ENCODE measurements at regions not wholly inside any gene's neighbourhood (a gene's known extent, or its start where the extent isn't known, plus 50 kb on each side); places are given as distances from the start of the nearest gene placed in this dataset.
"Not testable (repeated sequence)": the region's sequence is repeated elsewhere in the genome, so short reads cannot be mapped to it uniquely, and the experiment has no call there.

DNA sequence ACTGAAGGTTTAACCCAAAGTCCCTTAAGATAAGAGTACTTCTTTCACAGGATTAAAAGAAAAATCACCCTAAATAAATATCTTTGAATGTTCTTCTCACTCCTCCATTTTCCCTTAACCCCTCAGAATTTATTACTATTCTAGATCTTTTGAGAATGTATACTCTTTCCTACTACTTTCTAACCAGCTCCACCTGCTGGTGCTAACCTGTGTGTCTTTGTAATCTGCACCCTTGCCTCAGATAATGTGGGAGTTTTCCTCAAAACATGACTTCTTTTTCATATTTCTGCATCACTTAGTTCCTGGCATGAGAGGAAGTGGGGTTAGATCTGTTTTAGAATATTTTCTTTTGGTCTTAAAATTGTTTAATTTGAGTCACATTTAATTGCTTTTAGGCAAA lies 394.2 kb downstream of the BMP2 start:
- DNase-seq (ENCODE audit: low read depth in 2 of 2): no peak

- DNase-seq (ENCODE audit: low read depth in 2 of 2): no peak
These were observed 404.4 kb downstream of the BMP2 start for GRCh38 chr20:7171911-7172310.

- no peak for DNase-seq (ENCODE audit: low read depth in 2 of 2)
These were observed 407.1 kb downstream of the BMP2 start for GRCh38 chr20:7174554-7174953.

GRCh38 chr20:7175827-7176226 lies 408.3 kb downstream of the BMP2 start:
- not testable (repeated sequence) for DNase-seq (ENCODE audit: low read depth in 2 of 2)

GRCh38 chr20:7178004-7178403 lies 410.5 kb downstream of the BMP2 start:
- no peak for DNase-seq (ENCODE audit: low read depth in 2 of 2)

- DNase-seq (ENCODE audit: low read depth in 2 of 2): no peak
These were observed 413.0 kb downstream of the BMP2 start for GRCh38 chr20:7180256-7181045.

DNA sequence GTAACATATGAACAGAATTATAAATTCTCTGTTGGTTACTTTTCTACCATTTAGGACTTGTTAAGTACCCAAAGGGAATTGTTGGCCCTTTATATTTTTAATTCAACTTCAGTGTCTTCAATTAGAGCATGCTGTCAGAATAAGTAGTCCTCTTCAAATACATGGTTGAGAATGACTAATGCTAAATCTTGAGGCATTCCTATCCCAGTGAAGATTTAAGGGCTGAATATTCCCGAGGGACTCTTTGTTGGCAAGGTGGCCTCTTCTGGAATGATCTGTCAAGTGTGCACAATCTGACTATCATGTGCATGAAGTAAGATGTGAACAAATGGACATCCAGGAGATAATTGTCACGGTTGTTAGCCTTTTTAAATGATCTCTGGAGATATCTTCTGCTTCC lies 421.7 kb downstream of the BMP2 start:
- DNase-seq (ENCODE audit: low read depth in 2 of 2): no peak

GRCh38 chr20:7193681-7194080 lies 426.2 kb downstream of the BMP2 start:
- DNase-seq (ENCODE audit: low read depth in 2 of 2): no peak

- DNase-seq (ENCODE audit: low read depth in 2 of 2): no peak
These were observed 428.2 kb downstream of the BMP2 start for GRCh38 chr20:7195704-7196103.

DNA sequence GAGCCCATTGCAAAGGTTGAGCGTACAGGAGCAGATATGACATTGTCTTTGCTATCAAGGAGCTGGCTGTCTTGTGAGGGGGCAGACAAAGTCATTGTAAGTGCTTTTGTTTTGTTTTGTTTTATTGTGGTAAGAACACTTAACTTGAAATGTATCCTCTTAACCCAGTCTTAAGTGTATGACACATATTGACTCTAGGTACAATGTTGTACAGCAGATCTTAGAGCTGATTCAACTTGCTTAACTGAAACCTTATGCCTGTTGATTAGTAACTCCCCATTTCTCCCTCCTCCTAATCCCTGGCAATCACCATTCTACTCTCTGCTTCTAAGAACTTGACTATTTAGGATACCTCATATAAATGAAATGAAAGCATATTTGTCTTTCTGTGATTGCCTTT lies 429.0 kb downstream of the BMP2 start:
- DNase-seq (ENCODE audit: low read depth in 2 of 2): no peak

GRCh38 chr20:7199861-7200260 lies 432.4 kb downstream of the BMP2 start:
- no peak for DNase-seq (ENCODE audit: low read depth in 2 of 2)

GRCh38 chr20:7207186-7207798 lies 439.8 kb downstream of the BMP2 start:
- DNase-seq (ENCODE audit: low read depth in 2 of 2): no peak

GRCh38 chr20:7210910-7211309 lies 443.4 kb downstream of the BMP2 start:
- no peak for DNase-seq (ENCODE audit: low read depth in 2 of 2)

- DNase-seq (ENCODE audit: low read depth in 2 of 2): no peak
These were observed 446.7 kb downstream of the BMP2 start for GRCh38 chr20:7214081-7214740.

- DNase-seq (ENCODE audit: low read depth in 2 of 2): no peak
These were observed 450.1 kb downstream of the BMP2 start for GRCh38 chr20:7217606-7218005.

GRCh38 chr20:7220755-7221154 lies 453.3 kb downstream of the BMP2 start:
- DNase-seq (ENCODE audit: low read depth in 2 of 2): no peak

DNA sequence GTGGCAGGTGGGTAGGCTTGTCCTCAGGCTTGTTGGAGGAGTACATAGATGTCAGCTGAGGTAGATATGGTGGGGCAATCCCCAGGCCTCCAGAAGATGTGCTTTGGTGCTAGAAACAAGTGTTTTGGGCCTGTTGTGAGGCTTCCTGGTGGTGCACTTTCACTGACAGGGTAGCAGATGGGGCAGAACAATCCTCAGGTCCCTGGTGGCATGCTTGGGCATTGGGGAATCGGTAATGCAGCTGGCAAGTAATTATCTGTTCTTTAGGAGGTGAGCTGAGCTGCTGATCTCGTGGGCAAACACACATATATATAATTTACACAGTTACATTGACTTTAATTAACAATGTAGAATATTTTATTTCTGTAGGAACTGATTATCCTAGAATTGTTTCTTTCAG lies 458.7 kb downstream of the BMP2 start:
- no peak for DNase-seq (ENCODE audit: low read depth in 2 of 2)

- DNase-seq (ENCODE audit: low read depth in 2 of 2): no peak
These were observed 463.8 kb downstream of the BMP2 start for GRCh38 chr20:7231303-7231702.

DNA sequence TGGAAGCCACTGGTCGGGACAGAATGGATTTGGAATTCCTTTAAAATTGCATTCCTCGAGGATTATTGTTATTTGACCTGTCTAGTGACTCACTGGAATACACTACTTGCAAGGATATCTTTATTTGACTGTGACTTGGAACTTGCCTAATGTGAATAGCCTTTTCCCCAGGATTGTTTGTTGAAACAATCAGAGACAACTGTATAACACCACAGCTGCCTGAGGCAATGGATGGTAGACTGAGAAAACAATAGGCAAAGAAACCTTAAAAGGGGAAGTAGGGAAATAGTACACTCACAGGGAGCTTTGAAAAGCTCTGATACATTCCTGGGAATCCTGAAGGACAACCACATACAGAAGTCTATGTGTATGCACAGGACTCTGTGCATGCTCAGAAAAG lies 465.3 kb downstream of the BMP2 start:
- DNase-seq (ENCODE audit: low read depth in 2 of 2): no peak

DNA sequence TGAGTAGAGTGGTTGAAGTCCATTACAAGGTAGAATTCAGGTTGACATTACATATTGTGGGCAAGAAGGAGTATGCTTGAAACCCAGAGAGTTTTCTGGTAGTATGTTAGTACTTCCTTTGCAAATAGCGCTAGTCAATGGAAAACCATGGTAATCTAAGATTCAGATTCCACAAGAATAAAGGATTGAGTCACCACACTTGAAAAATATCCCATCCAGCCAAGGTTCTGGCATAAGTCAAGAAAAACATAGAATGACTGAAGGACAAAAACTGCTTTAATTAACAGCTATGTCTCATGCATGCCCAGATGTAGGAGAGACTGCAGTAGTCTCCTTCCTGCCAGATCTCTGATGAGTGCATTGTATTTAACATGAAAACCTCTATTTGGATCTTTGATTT lies 469.8 kb downstream of the BMP2 start:
- no peak for DNase-seq (ENCODE audit: low read depth in 2 of 2)

DNA sequence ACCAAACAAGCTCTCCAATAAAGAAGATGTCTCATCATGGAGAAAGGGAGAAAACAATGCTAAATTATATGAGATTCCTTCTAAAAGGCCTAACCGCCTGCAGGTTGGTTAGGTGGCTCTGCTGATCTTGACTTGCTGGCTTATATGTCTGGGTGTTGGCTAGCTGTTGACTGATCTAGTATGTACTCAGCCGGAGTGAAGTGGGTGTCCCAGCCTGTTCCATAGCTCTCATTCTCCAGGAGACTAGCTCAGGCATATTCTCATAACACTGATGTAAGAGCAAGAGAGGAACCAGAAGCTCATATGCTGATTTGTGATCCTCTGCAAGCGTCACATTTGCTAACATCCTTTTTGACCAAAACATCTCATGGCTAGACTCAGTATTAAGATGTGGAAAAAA lies 473.0 kb downstream of the BMP2 start:
- DNase-seq (ENCODE audit: low read depth in 2 of 2): no peak

DNA sequence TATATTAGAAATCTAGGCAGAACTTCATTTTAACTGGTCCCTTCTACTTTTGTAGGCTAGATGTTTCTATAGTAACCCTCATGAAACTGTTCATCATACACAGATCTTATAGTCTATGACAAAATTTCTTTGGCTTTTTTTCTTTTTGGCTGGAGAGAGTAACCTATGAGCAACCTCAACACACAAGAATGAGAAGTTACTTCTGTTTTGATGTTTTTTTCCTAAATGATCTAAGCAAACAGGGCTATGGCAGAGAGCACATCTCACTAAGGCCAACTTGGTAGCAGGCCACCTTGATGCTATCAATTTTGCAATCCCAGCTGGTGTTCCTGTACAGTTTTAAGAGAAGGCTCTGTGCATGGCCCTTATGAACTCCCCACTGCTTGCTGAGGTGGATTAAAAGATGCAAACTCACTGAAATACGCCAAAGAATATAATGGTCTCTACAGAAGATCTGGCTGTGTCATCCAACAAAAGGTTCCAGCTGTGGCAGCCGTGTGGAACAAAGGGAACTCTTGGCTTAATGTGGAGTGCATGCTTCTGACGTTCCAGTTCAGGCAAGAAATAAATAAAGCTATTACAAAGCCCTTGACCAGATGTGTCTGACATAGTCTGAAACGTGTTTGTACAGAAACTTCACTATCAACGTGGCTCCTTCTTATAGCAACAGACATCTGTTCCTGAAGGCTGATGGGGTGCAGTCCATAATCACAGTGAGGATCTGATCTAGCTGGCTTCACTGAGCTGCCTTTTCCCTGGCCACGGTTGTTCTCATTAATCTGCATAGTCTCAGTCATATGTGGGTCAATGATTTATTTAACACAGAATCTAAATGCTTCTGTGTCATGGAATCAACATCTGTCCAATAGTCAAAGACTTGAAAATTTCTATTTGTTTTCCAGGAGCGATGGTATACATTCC lies 481.1 kb downstream of the BMP2 start:
- no peak for DNase-seq (ENCODE audit: low read depth in 2 of 2)
